Suppressor macrophage treated with lipopolysaccharide for 1 hour (primary cell): ENCODE measurements at regions not wholly inside any gene's neighbourhood (a gene's known extent, or its start where the extent isn't known, plus 50 kb on each side); places are given as distances from the start of the nearest gene placed in this dataset.

Experiments
- DNase-seq, 3 donors: peaks; one replicate each; pipeline ENCODE4 v3.0.0-alpha.2; 2020 to 2022

- DNase-seq, result no peak
Measured at GRCh38 chr14:26123459-26123858, 474.4 kb downstream of the NOVA1 start.

GRCh38 chr14:26121181-26121580 lies 476.7 kb downstream of the NOVA1 start:
- no peak for DNase-seq

GRCh38 chr14:26113911-26114640 lies 483.8 kb downstream of the NOVA1 start:
- no peak for DNase-seq

- DNase-seq, result no peak
Measured at GRCh38 chr14:26104717-26105116, 493.1 kb downstream of the NOVA1 start.

GRCh38 chr14:26097852-26098251 lies 500.0 kb downstream of the NOVA1 start:
- DNase-seq, result no peak

GRCh38 chr14:26088275-26088674 lies 509.6 kb downstream of the NOVA1 start:
- no peak for DNase-seq

- DNase-seq, result no peak
Measured at GRCh38 chr14:26081043-26081442, 516.8 kb downstream of the NOVA1 start.

- DNase-seq, result no peak
Measured at GRCh38 chr14:26078561-26078960, 519.3 kb downstream of the NOVA1 start.

- no peak for DNase-seq
Measured at GRCh38 chr14:26074892-26075291, 522.9 kb downstream of the NOVA1 start.

GRCh38 chr14:26070443-26070842 lies 527.4 kb downstream of the NOVA1 start:
- DNase-seq, result no peak

GRCh38 chr14:26067786-26068459 lies 529.9 kb downstream of the NOVA1 start:
- no peak for DNase-seq

GRCh38 chr14:26067341-26067740 lies 530.5 kb downstream of the NOVA1 start:
- no peak for DNase-seq

GRCh38 chr14:26056036-26056616 lies 541.7 kb downstream of the NOVA1 start:
- no peak for DNase-seq

GRCh38 chr14:26032348-26032747 lies 565.5 kb downstream of the NOVA1 start:
- DNase-seq, result no peak

GRCh38 chr14:26026384-26026783 lies 571.4 kb downstream of the NOVA1 start:
- DNase-seq, result no peak

- DNase-seq, result no peak
Measured at GRCh38 chr14:26023967-26024366, 573.9 kb downstream of the NOVA1 start.

GRCh38 chr14:26021759-26022158 lies 576.1 kb downstream of the NOVA1 start:
- DNase-seq, result no peak

GRCh38 chr14:26017270-26017669 lies 580.6 kb downstream of the NOVA1 start:
- no peak for DNase-seq

GRCh38 chr14:26008290-26008689 lies 589.5 kb downstream of the NOVA1 start:
- DNase-seq, result no peak

GRCh38 chr14:26004342-26004741 lies 593.5 kb downstream of the NOVA1 start:
- no peak for DNase-seq

GRCh38 chr14:25993830-25994229 lies 604.0 kb downstream of the NOVA1 start:
- no peak for DNase-seq

GRCh38 chr14:25988536-25988935 lies 609.3 kb downstream of the NOVA1 start:
- no peak for DNase-seq

GRCh38 chr14:25955772-25956171 lies 642.1 kb downstream of the NOVA1 start:
- DNase-seq, result no peak

GRCh38 chr14:25953532-25954139 lies 644.2 kb downstream of the NOVA1 start:
- no peak for DNase-seq
